Neuronal stem cell (in vitro differentiated cells): ENCODE measurements at regions not wholly inside any gene's neighbourhood (a gene's known extent, or its start where the extent isn't known, plus 50 kb on each side); places are given as distances from the start of the nearest gene placed in this dataset.
"Not testable (repeated sequence)": the region's sequence is repeated elsewhere in the genome, so short reads cannot be mapped to it uniquely, and the experiment has no call there.

Source experiments
- DNase-seq: peaks from one replicate; pipeline ENCODE4 v3.0.0-alpha.2; 2013; ENCODE audit warnings: low spot score
- H2AFZ ChIP-seq: one replicate; pipeline ENCODE4 v1.6.1; 2013; ENCODE audit warnings: mild to moderate bottlenecking, low read length, inconsistent platforms
- H2AK5ac ChIP-seq: 2 replicates; pipeline ENCODE4 v1.6.1; 2013; ENCODE audit warnings: low read depth, mild to moderate bottlenecking, inconsistent platforms, low read length, moderate library complexity, mixed read lengths
- H2BK120ac ChIP-seq: 2 replicates; pipeline ENCODE4 v1.6.1; 2013; ENCODE audit warnings: low read depth, mild to moderate bottlenecking, inconsistent platforms, low read length, moderate library complexity, mixed read lengths
- H2BK12ac ChIP-seq: one replicate; pipeline ENCODE4 v1.6.1; 2013; ENCODE audit warnings: low read length, inconsistent platforms
- H2BK15ac ChIP-seq: 2 replicates; pipeline ENCODE4 v1.6.1; 2013; ENCODE audit warnings: mild to moderate bottlenecking, low read length, inconsistent platforms, mixed read lengths
- H2BK5ac ChIP-seq: one replicate; pipeline ENCODE4 v1.6.1; 2013; ENCODE audit warnings: inconsistent platforms, mild to moderate bottlenecking, low read length, moderate library complexity
- H3K14ac ChIP-seq: one replicate; pipeline ENCODE4 v1.6.1; 2013; ENCODE audit warnings: low read length, inconsistent platforms
- H3K18ac ChIP-seq: 2 replicates; pipeline ENCODE4 v1.6.1; 2013; ENCODE audit warnings: low read length, inconsistent platforms
- H3K23ac ChIP-seq: 2 replicates; pipeline ENCODE4 v1.6.1; 2013; ENCODE audit warnings: low read depth, mild to moderate bottlenecking, mixed read lengths, low read length, inconsistent platforms; ENCODE audit not compliant: poor library complexity
- H3K27ac ChIP-seq: replicated peaks from 3 replicates; pipeline ENCODE4 v1.5.1; 2013; ENCODE audit warnings: low read length, inconsistent platforms
- H3K27me3 ChIP-seq, 3 experiments: 2 replicates each; pipeline ENCODE4 v1.6.1; 2013; ENCODE audit warnings: low read length in 3 of 3, mild to moderate bottlenecking in 2 of 3, inconsistent platforms in 1 of 3, low read depth in 1 of 3, mixed read lengths in 1 of 3, moderate library complexity in 1 of 3; ENCODE audit not compliant: control insufficient read depth in 3 of 3, insufficient read depth in 3 of 3
- H3K36me3 ChIP-seq, 2 donors: replicated peaks in 1 of 2; 2 replicates each; pipeline ENCODE4 v1.6.1; 2013; ENCODE audit warnings: low read length in 2 of 2; ENCODE audit not compliant: control insufficient read depth in 2 of 2, insufficient read depth in 2 of 2
- H3K4ac ChIP-seq: 2 replicates; pipeline ENCODE4 v1.6.1; 2013; ENCODE audit warnings: inconsistent platforms, mild to moderate bottlenecking, low read length, moderate library complexity
- H3K4me1 ChIP-seq, 2 donors: 1 replicate in 1 of 2; 2 replicates in 1 of 2; pipeline ENCODE4 v1.6.1; 2013; ENCODE audit warnings: low read length in 2 of 2, low read depth in 1 of 2; ENCODE audit not compliant: control insufficient read depth in 2 of 2, insufficient read depth in 1 of 2
- H3K4me2 ChIP-seq: one replicate; pipeline ENCODE4 v1.6.1; 2013; ENCODE audit warnings: mild to moderate bottlenecking, low read length, inconsistent platforms; ENCODE audit not compliant: insufficient read depth, poor library complexity, severe bottlenecking
- H3K4me3 ChIP-seq, 2 donors: 2 replicates each; pipeline ENCODE4 v1.5.1; 2013; ENCODE audit warnings: low read length in 2 of 2, mild to moderate bottlenecking in 2 of 2, inconsistent platforms in 1 of 2, moderate library complexity in 1 of 2
- H3K79me1 ChIP-seq: one replicate; pipeline ENCODE4 v1.6.1; 2013; ENCODE audit warnings: low read depth, mild to moderate bottlenecking, inconsistent platforms, low read length, moderate library complexity
- H3K9ac ChIP-seq: one replicate; pipeline ENCODE4 v1.6.1; 2013; ENCODE audit warnings: mild to moderate bottlenecking, low read depth, low read length, inconsistent platforms; ENCODE audit not compliant: poor library complexity
- H3K9me3 ChIP-seq, 2 donors: replicated peaks in 1 of 2; 2 replicates each; pipeline versions ENCODE3 to v1.6.1; 2013; ENCODE audit warnings: low read length in 2 of 2, mild to moderate bottlenecking in 2 of 2, inconsistent platforms in 1 of 2, low read depth in 1 of 2, mixed read lengths in 1 of 2, moderate library complexity in 1 of 2; ENCODE audit not compliant: control insufficient read depth in 2 of 2, insufficient read depth in 1 of 2
- H4K8ac ChIP-seq: one replicate; pipeline ENCODE4 v1.6.1; 2013; ENCODE audit warnings: low read depth, mild to moderate bottlenecking, inconsistent platforms, low read length, moderate library complexity
- H4K91ac ChIP-seq: one replicate; pipeline ENCODE4 v1.6.1; 2013; ENCODE audit warnings: low read length, low read depth, mild to moderate bottlenecking, inconsistent platforms; ENCODE audit not compliant: poor library complexity
- WGBS, 2 donors: extraction: QIAGEN DNeasy Blood & Tissue Kit; methylation state at CpG; one replicate each; pipeline ENCODE4 v1.1.7; 2013; ENCODE audit warnings: missing lambda C conversion rate in 2 of 2, mixed read lengths in 1 of 2; ENCODE audit not compliant: insufficient read length in 2 of 2, insufficient replicate concordance in 1 of 2; ENCODE audit errors: extremely low coverage in 2 of 2; 5-methylcytosine and 5-hydroxymethylcytosine counted together

DNA sequence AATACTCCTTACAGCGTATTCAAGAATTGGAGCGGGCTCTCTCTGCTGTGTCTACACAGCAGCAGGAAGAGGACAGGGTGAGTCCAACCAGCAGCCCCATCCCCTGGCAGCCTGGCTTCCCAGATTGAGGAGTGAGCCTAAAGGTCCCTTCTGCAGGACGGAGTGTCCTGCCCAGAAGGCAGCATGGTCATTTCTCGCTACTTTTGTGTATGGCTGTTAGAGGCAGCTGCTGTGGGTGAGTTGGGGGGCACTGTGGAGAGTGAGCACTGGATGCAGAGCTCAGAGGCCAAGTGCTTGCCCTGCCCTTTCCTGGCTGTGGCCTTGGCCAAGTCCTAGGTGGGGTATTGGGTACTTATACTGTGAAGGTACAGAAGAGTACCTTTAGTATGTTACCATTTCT lies 62.3 kb upstream of the UBE2Q2 start:
- not testable (repeated sequence) for H3K27ac ChIP-seq, H2AK5ac ChIP-seq, H2AFZ ChIP-seq, H3K9me3 ChIP-seq, H3K4me3 ChIP-seq, H3K9ac ChIP-seq, H3K79me1 ChIP-seq, H3K14ac ChIP-seq, H2BK5ac ChIP-seq, H2BK15ac ChIP-seq, H4K8ac ChIP-seq, H4K91ac ChIP-seq, H3K4ac ChIP-seq, H3K4me2 ChIP-seq, H2BK120ac ChIP-seq, H3K23ac ChIP-seq, H3K18ac ChIP-seq, H3K36me3 ChIP-seq, H3K4me1 ChIP-seq, DNase-seq, H2BK12ac ChIP-seq
- no CpG with 5 or more reads among the region's 4 CpGs for WGBS, 2 donors
- H3K27me3 ChIP-seq, result peaks cover 0 to 44% (median 0%) of the 10 kb centered on the region in 3 experiments

- Histone ChIP-seq H4K91ac (no peak overlapping the region), H2BK15ac (no peak overlapping the region), H2BK5ac (no peak overlapping the region), H3K4me2 (no peak overlapping the region), H3K27me3 (peaks cover 0 to 34% (median 0%) of the 10 kb centered on the region in 3 experiments), H2BK120ac (no peak overlapping the region), H3K4ac (no peak overlapping the region), H4K8ac (no peak overlapping the region), H3K36me3 (no peaks in the 10 kb centered on the region), H2AFZ (no peak overlapping the region), H3K14ac (no peak overlapping the region), H3K9me3 (no peaks in the 10 kb centered on the region), H2AK5ac (no peak overlapping the region), H3K79me1 (no peaks in the 10 kb centered on the region), H3K9ac (no peak overlapping the region), H3K4me3 (no peak overlapping the region), H3K18ac (no peak overlapping the region), H3K27ac (no peak overlapping the region), H2BK12ac (no peak overlapping the region), H3K4me1 (peaks cover 3 to 4% of the 10 kb centered on the region in 2 donors), H3K23ac (no peak overlapping the region)
- DNase-seq, result no peak
- no CpG with 5 or more reads among the region's 5 CpGs for WGBS, 2 donors
Measured at GRCh38 chr15:75779504-75779903, 63.7 kb upstream of the UBE2Q2 start.

- not testable (repeated sequence) for H2BK120ac ChIP-seq, H3K9me3 ChIP-seq, H4K8ac ChIP-seq, H3K23ac ChIP-seq, H2BK5ac ChIP-seq, H2AK5ac ChIP-seq, H3K4ac ChIP-seq, H3K36me3 ChIP-seq, DNase-seq, H3K4me2 ChIP-seq, H3K9ac ChIP-seq, H3K18ac ChIP-seq, H4K91ac ChIP-seq, H3K79me1 ChIP-seq, H3K14ac ChIP-seq, H3K4me3 ChIP-seq, H3K4me1 ChIP-seq, H2BK15ac ChIP-seq, H3K27ac ChIP-seq, H2BK12ac ChIP-seq, H2AFZ ChIP-seq
- H3K27me3 ChIP-seq, result peaks cover 0 to 17% (median 0%) of the 10 kb centered on the region in 3 experiments
Measured at GRCh38 chr15:75776871-75777610, 64.4 kb upstream of the CSPG4 start.

- Histone ChIP-seq H3K4me3 (no peak overlapping the region), H2BK12ac (no peak overlapping the region), H3K14ac (no peak overlapping the region), H3K36me3 (no peaks in the 10 kb centered on the region), H4K8ac (no peak overlapping the region), H2BK120ac (no peak overlapping the region), H3K79me1 (no peaks in the 10 kb centered on the region), H2AK5ac (no peak overlapping the region), H2AFZ (no peak overlapping the region), H4K91ac (no peak overlapping the region), H3K4ac (no peak overlapping the region), H2BK5ac (no peak overlapping the region), H3K4me2 (no peak overlapping the region), H2BK15ac (no peak overlapping the region), H3K9me3 (no peaks in the 10 kb centered on the region), H3K27me3 (peaks cover 0 to 17% (median 0%) of the 10 kb centered on the region in 3 experiments), H3K23ac (no peak overlapping the region), H3K27ac (no peak overlapping the region), H3K4me1 (peaks cover 3 to 4% of the 10 kb centered on the region in 2 donors), H3K9ac (no peak overlapping the region), H3K18ac (no peak overlapping the region)
- no peak for DNase-seq
- WGBS, 2 donors, result no CpG with 5 or more reads among the region's 2 CpGs
Measured at GRCh38 chr15:75776065-75776423, 63.4 kb upstream of the CSPG4 start.
